ENCODE measurements at regions not wholly inside any gene's neighbourhood (a gene's known extent, or its start where the extent isn't known, plus 50 kb on each side); places are given as distances from the start of the nearest gene placed in this dataset.

DNA sequence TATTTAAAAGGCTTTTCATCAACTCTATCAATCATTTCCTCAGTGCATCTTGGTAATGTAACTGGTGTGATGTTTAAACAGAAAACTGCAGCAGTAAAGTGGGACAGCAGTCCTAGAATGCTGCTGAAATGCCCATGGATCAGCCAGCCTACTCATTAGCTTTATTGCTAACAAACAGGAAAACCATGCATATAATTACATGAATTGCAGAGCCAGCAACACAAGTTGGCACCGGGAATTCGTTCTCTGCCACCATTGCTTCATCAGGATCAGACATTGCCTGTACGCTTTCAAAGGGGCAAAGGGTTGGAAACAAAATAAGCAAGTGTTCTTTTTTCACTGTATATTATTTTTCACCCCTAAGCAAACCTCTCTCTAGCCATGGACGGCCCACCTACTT is 276.2 kb upstream of the LRRC7 start:
- Histone ChIP-seq H3K4me3 (ENCODE audit: low read length) (no peak overlapping the region), H2AFZ (ENCODE audit: low read depth, low read length) (no peak overlapping the region), H3K4me1 (ENCODE audit: insufficient read depth, low read length) (peaks cover 5% of the 10 kb centered on the region), H3K36me3 (ENCODE audit: insufficient read depth, low read length) (no peaks in the 10 kb centered on the region), H3K9me3 (ENCODE audit: low read length) (no peaks in the 10 kb centered on the region), H3K27me3 (ENCODE audit: insufficient read depth, low read length) (no peaks in the 10 kb centered on the region)

DNA sequence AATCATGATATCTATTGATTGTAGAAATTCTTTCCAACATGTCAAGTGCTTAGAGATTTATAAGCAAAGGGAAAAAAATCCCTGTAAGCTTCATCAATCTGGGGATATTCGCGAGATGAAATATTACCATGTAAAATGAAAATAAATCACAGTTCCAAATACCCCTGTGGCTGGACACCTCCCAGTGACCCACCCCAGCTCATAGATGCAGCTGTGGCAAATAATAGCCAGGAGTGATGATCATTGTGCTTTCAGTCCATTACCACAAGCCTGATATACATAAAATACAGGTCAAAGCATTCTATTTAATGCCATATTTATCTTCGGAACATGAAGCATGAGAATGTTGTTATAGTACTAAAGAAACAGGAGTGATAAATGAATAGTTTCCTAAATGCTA is 274.9 kb upstream of the LRRC7 start:
- Histone ChIP-seq H2AFZ (ENCODE audit: low read depth, low read length) (no peak overlapping the region), H3K27me3 (ENCODE audit: insufficient read depth, low read length) (no peaks in the 10 kb centered on the region)

DNA sequence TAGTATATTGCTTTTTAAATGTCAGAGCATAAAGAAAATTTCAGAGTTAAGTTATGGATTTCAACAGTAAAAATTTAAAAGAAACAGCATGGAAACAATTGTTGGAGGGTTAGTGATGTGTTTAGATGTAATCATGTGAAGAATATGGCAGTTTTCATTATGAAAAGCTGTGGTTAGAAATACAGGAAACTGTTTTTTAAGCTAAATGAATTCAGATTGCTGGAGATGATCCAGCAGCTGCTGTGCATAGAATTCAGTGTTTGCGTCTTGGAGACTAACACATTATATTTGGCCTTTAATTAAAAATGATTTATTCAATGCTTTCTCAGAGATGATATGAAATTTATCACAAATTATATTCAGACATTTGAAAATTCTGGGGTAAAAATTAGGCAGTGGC is 273.6 kb upstream of the LRRC7 start:
- Histone ChIP-seq H3K36me3 (ENCODE audit: insufficient read depth, low read length) (no peaks in the 10 kb centered on the region), H3K4me1 (ENCODE audit: insufficient read depth, low read length) (peaks cover 5% of the 10 kb centered on the region), H2AFZ (ENCODE audit: low read depth, low read length) (no peak overlapping the region), H3K4me3 (ENCODE audit: low read length) (no peak overlapping the region), H3K9me3 (ENCODE audit: low read length) (no peaks in the 10 kb centered on the region), H3K27me3 (ENCODE audit: insufficient read depth, low read length) (no peaks in the 10 kb centered on the region)

More for the DNA sequence above, 274.9 kb upstream of the LRRC7 start:
- Histone ChIP-seq H3K4me1 (ENCODE audit: insufficient read depth, low read length) (peaks cover 5% of the 10 kb centered on the region), H3K9me3 (ENCODE audit: low read length) (no peaks in the 10 kb centered on the region), H3K36me3 (ENCODE audit: insufficient read depth, low read length) (no peaks in the 10 kb centered on the region), H3K4me3 (ENCODE audit: low read length) (no peak overlapping the region)

DNA sequence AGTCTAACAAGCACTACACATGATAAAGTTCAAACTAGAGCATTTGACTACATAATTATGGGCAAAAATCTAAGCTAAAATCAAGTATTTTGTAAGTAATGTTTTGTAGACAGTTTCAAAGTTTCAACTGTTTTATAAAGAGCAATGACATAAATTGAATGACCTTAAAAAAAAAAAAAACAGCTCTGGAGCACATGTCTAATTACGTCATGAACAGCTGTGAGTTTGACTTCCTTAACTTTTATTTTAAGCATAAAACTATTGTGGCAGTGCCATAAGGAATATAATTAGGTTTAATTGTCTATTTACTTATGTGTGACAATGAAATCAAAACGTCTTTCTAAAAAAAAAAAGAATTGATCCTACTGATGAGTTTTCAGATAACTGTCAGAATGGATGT is 272.5 kb upstream of the LRRC7 start:
- Histone ChIP-seq H3K27me3 (ENCODE audit: insufficient read depth, low read length) (no peaks in the 10 kb centered on the region), H2AFZ (ENCODE audit: low read depth, low read length) (no peak overlapping the region), H3K4me1 (ENCODE audit: insufficient read depth, low read length) (peaks cover 5% of the 10 kb centered on the region), H3K4me3 (ENCODE audit: low read length) (no peak overlapping the region), H3K36me3 (ENCODE audit: insufficient read depth, low read length) (no peaks in the 10 kb centered on the region), H3K9me3 (ENCODE audit: low read length) (no peaks in the 10 kb centered on the region)

DNA sequence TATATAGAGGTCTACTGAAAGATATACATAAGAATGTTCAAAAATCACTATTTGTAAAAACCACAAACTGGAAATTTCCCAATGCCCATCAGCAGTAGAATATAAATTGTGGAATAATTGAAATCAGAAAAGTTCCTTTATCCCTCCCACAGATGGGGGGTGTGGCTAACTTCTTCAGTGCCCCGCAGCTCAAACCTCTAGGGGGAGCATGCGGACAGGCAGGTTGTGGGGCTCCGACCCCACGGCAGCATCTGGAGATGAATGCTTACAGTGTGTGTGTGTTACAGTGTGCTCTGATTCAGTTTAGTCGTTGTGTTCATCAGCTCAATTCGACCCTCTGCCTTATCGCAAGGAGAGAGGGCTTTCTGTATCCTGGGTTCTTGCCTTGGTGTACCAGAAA is 262.1 kb upstream of the LRRC7 start:
- Histone ChIP-seq H3K4me3 (ENCODE audit: low read length) (no peak overlapping the region), H2AFZ (ENCODE audit: low read depth, low read length) (no peak overlapping the region), H3K27me3 (ENCODE audit: insufficient read depth, low read length) (no peaks in the 10 kb centered on the region)

DNA sequence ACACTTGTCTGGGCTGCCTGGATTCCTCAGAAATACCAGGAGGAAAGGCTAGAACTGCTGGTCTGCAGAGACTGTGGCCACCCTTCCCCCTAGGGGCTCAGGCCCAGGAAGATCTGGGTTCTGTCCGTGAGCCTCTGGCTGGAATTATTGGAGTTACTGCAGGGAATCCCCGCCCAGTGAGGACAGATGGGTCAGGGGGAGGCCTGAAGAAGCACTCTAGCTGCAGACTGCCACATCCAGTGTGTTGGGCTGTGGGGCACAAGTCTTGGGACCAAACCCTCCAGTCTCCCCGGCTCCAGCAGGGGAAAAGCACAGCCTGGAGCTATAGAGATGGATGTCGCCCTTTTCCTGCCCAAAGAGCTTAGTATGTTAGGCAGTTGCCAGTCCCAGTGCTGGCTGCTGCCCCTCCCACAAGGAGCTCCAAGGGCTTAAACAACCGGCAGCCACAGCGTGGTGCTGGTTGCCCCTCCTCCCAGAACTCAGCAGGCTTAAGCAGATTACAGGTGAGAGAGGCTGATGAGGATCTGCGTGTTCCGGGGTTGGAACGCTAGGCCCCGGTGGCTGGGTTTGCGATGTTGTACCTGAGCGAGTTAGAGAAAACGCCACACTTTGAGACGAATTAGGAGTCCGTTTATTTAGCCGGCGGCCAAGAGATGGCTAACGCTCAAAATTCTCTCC is 255.5 kb upstream of the LRRC7 start:
- H3K4me3 ChIP-seq (ENCODE audit: low read length), result no peak overlapping the region
- H3K27me3 ChIP-seq (ENCODE audit: insufficient read depth, low read length), result no peaks in the 10 kb centered on the region
- H3K9me3 ChIP-seq (ENCODE audit: low read length), result peaks cover 2% of the 10 kb centered on the region
- no peaks in the 10 kb centered on the region for H3K36me3 ChIP-seq (ENCODE audit: insufficient read depth, low read length)
- H2AFZ ChIP-seq (ENCODE audit: low read depth, low read length), result no peak overlapping the region
- peaks cover 9% of the 10 kb centered on the region for H3K4me1 ChIP-seq (ENCODE audit: insufficient read depth, low read length)

More for the DNA sequence above, 262.1 kb upstream of the LRRC7 start:
- H3K9me3 ChIP-seq (ENCODE audit: low read length), result no peaks in the 10 kb centered on the region
- no peaks in the 10 kb centered on the region for H3K4me1 ChIP-seq (ENCODE audit: insufficient read depth, low read length)
- H3K36me3 ChIP-seq (ENCODE audit: insufficient read depth, low read length), result no peaks in the 10 kb centered on the region

DNA sequence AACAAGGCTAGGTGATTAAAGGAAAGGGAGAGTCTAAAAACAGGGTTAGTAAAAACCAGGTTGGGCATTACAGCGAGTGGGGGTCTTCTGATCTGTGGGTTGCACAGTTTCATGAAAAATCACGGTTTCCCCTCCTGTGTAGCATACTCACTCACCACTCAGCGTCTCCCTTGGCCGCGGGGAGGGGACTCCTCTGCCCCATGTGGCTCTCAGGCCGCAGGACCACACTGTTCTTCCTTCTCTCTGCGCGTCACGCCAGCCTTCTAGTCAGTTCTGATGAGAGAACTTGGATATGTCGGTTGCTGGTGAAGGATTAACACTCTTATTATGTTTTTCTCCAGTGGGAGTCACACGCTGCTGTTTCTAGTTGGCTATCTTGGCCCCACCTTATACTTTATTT is 254.6 kb upstream of the LRRC7 start:
- Histone ChIP-seq H3K27me3 (ENCODE audit: insufficient read depth, low read length) (no peaks in the 10 kb centered on the region), H3K4me1 (ENCODE audit: insufficient read depth, low read length) (peaks cover 9% of the 10 kb centered on the region), H2AFZ (ENCODE audit: low read depth, low read length) (no peak overlapping the region), H3K9me3 (ENCODE audit: low read length) (peaks cover 2% of the 10 kb centered on the region), H3K4me3 (ENCODE audit: low read length) (no peak overlapping the region), H3K36me3 (ENCODE audit: insufficient read depth, low read length) (no peaks in the 10 kb centered on the region)

DNA sequence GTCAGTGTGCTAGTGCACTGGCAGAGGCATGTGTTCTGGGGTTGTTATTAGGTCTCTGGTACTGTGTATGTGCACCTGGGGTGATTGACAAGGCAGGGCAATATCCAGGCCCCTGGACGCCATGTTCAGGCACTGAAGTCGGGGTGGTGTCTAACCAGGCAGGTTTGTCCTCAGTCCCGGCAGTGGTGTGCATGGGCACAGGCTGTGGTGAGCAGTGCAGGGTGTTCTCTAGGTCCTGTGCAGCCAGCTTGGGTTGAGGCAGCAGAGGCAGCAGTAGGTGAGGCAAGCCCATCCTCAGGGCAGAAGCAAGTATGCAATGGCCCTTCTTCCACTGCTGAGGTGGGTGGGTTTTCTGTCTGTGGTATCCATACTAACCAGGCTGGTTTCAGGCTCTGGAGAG is 252.3 kb upstream of the LRRC7 start:
- Histone ChIP-seq H3K4me1 (ENCODE audit: insufficient read depth, low read length) (peaks cover 9% of the 10 kb centered on the region), H2AFZ (ENCODE audit: low read depth, low read length) (no peak overlapping the region), H3K27me3 (ENCODE audit: insufficient read depth, low read length) (no peaks in the 10 kb centered on the region), H3K9me3 (ENCODE audit: low read length) (peaks cover 2% of the 10 kb centered on the region), H3K36me3 (ENCODE audit: insufficient read depth, low read length) (no peaks in the 10 kb centered on the region), H3K4me3 (ENCODE audit: low read length) (no peak overlapping the region)

DNA sequence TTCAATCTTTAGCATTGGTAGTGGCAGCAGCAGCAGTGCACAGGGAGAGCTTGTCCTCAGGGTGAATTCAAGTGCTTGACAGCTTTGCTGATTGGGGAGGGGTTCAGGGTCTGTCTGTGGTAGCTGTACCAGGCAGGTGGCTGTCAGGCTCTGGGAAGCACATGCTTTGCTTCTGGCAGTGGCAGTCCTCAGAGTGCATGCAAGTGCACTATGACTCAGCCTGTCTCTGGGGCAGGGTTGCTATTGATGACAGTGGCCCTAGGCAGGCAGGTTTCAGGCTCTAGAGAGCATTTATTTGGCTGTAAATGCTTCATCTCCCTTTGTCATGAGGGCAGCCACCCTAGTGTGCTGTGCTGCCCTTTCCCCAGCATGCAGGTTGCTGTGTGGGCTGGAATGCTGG is 251.9 kb upstream of the LRRC7 start:
- no peak overlapping the region for H2AFZ ChIP-seq (ENCODE audit: low read depth, low read length)
- no peaks in the 10 kb centered on the region for H3K36me3 ChIP-seq (ENCODE audit: insufficient read depth, low read length)
- H3K4me1 ChIP-seq (ENCODE audit: insufficient read depth, low read length), result peaks cover 9% of the 10 kb centered on the region
- no peaks in the 10 kb centered on the region for H3K27me3 ChIP-seq (ENCODE audit: insufficient read depth, low read length)
- peaks cover 2% of the 10 kb centered on the region for H3K9me3 ChIP-seq (ENCODE audit: low read length)
- H3K4me3 ChIP-seq (ENCODE audit: low read length), result no peak overlapping the region

DNA sequence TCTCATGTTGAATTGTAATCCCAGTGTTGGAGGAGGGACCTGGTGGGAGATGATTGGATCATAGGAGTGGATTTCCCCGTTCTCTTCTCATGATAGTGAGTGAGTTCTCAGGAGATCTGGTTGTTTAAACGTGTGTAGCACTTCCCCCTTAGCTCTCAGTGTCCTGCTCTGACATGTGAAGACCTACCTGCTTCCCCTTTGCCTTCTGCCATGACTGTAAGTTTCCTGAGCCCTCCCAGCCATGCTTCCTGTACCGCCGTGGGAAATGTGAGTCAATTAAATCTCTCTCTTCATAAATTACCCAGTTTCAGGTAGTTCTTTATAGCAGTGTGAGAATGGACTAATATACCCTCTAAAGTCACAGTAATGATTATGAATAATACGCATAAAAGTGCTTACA is 248.4 kb upstream of the LRRC7 start:
- no peak overlapping the region for H3K4me3 ChIP-seq (ENCODE audit: low read length)
- no peaks in the 10 kb centered on the region for H3K27me3 ChIP-seq (ENCODE audit: insufficient read depth, low read length)
- H3K4me1 ChIP-seq (ENCODE audit: insufficient read depth, low read length), result peaks cover 9% of the 10 kb centered on the region
- no peaks in the 10 kb centered on the region for H3K36me3 ChIP-seq (ENCODE audit: insufficient read depth, low read length)
- no peak overlapping the region for H2AFZ ChIP-seq (ENCODE audit: low read depth, low read length)
- no peaks in the 10 kb centered on the region for H3K9me3 ChIP-seq (ENCODE audit: low read length)

DNA sequence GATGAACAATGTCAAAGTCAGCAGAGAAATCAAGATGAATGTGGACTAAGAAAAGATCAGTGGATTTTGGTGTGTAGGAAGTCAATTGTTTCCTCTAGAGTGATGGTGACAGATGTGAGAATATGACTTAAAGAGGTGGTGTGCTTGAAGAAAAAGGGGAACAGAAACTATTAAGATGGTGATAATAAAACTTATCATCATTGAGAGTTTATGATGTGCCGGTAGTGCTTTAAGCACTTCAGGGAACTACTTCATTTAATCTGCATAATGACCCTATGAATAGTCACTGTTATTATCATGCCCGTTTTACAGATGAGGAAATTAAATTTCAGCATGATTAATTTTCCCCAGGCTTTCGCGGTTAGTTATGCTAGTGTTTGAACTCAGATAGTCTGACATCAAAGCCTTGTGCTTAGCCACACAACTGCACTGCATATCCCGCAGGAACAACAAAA is 246.9 kb upstream of the LRRC7 start:
- Histone ChIP-seq H3K27me3 (ENCODE audit: insufficient read depth, low read length) (no peaks in the 10 kb centered on the region), H3K4me1 (ENCODE audit: insufficient read depth, low read length) (peaks cover 6% of the 10 kb centered on the region), H3K36me3 (ENCODE audit: insufficient read depth, low read length) (no peaks in the 10 kb centered on the region), H2AFZ (ENCODE audit: low read depth, low read length) (no peak overlapping the region), H3K4me3 (ENCODE audit: low read length) (no peak overlapping the region), H3K9me3 (ENCODE audit: low read length) (no peaks in the 10 kb centered on the region)

DNA sequence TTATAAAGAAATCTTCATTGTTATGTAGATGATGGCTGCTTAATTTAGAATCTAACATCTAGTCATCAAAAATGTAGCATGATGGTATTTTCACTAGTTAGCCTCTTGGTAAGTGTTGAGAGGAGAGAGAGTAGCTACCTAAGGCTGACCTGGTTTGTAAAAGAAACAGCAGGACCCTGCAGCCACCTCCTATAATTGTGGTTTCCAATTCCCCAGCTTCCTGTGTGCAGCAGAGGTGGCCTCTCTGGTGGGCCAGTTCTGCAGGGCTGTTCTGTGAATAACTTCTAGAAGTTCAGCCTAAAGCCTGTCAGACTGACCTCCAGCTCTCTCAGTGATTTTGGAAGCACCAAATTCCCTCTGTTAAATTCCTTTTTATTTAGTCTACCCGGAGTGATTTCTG is 246.4 kb upstream of the LRRC7 start:
- Histone ChIP-seq H3K36me3 (ENCODE audit: insufficient read depth, low read length) (no peaks in the 10 kb centered on the region), H3K4me1 (ENCODE audit: insufficient read depth, low read length) (peaks cover under 1% of the 10 kb centered on the region), H2AFZ (ENCODE audit: low read depth, low read length) (no peak overlapping the region), H3K27me3 (ENCODE audit: insufficient read depth, low read length) (no peaks in the 10 kb centered on the region), H3K4me3 (ENCODE audit: low read length) (no peak overlapping the region), H3K9me3 (ENCODE audit: low read length) (no peaks in the 10 kb centered on the region)

DNA sequence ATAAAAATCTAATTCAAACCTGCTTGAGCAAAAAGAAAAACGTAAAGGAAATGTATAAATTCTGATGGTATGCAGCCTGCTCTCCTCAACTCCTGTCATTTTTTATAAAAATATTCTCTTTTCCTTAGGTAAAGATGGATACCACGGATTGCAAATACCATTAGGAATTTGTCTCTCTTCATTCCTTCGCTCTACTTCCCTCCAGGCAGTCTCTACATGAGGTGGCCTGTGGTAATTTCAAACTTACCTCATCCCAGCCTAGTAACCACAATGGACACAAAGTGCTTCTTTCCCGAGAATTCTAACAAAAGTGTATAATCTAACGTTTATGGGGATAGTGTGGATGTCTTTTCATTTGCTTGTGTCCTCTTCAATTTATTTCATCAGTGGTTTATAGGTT is 239.5 kb upstream of the LRRC7 start:
- no peak overlapping the region for H3K4me3 ChIP-seq (ENCODE audit: low read length)
- H3K36me3 ChIP-seq (ENCODE audit: insufficient read depth, low read length), result no peaks in the 10 kb centered on the region
- no peak overlapping the region for H2AFZ ChIP-seq (ENCODE audit: low read depth, low read length)
- no peaks in the 10 kb centered on the region for H3K9me3 ChIP-seq (ENCODE audit: low read length)
- H3K27me3 ChIP-seq (ENCODE audit: insufficient read depth, low read length), result no peaks in the 10 kb centered on the region
- H3K4me1 ChIP-seq (ENCODE audit: insufficient read depth, low read length), result no peaks in the 10 kb centered on the region

DNA sequence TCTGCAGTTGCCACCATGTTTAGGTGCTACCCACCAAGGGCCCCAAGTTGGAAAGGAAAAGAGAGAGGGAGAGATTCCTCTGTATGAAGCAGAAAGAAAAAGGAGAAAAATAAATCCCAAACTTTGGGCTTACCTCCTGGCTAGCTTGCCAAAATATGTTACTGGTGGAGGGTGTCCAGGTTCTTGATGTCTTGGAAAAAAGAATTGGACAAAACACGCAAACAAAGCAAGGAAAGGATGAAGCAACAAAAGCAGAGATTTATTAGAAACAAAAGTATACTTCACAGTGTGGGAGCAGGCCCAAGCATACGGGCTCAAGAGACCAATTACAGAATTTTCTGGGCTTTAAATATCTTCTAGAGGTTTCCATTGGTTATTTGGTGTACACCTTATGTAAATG is 204.5 kb upstream of the LRRC7 start:
- no peaks in the 10 kb centered on the region for H3K36me3 ChIP-seq (ENCODE audit: insufficient read depth, low read length)
- H3K9me3 ChIP-seq (ENCODE audit: low read length), result no peaks in the 10 kb centered on the region
- no peaks in the 10 kb centered on the region for H3K4me1 ChIP-seq (ENCODE audit: insufficient read depth, low read length)

More for the DNA sequence above, 204.5 kb upstream of the LRRC7 start:
- no peak overlapping the region for H3K4me3 ChIP-seq (ENCODE audit: low read length)
- no peak overlapping the region for H2AFZ ChIP-seq (ENCODE audit: low read depth, low read length)
- H3K27me3 ChIP-seq (ENCODE audit: insufficient read depth, low read length), result no peaks in the 10 kb centered on the region

Measured in neuron (in vitro differentiated cells).